Activated CD4-positive, alpha-beta memory T cell treated with anti-CD3 and anti-CD28 coated beads for 36 hours (primary cell): ENCODE measurements at regions not wholly inside any gene's neighbourhood (a gene's known extent, or its start where the extent isn't known, plus 50 kb on each side); places are given as distances from the start of the nearest gene placed in this dataset.

Experiments used
- CTCF ChIA-PET: fragments of 350-600 bp; sonication (Branson Sonifier 250); formaldehyde crosslinking; loops from one replicate; lab custom pipeline; 2021; ENCODE audit warnings: antibody characterized with exemption, inconsistent platforms; lab: Charles Lee
- POLR2A ChIA-PET: fragments of 350-600 bp; sonication (Branson Sonifier 250); formaldehyde crosslinking; loops from one replicate; lab custom pipeline; 2021; ENCODE audit warnings: antibody characterized with exemption; lab: Charles Lee
- DNase-seq: peaks from one replicate; pipeline ENCODE4 v3.0.0-alpha.2; 2020
- H3K27ac Mint-ChIP-seq: one replicate; pipeline ENCODE4 v1.8.0; 2021; ENCODE audit warnings: mixed read lengths
- H3K27me3 Mint-ChIP-seq: one replicate; pipeline ENCODE4 v1.8.0; 2021; ENCODE audit warnings: mixed read lengths
- H3K36me3 Mint-ChIP-seq: one replicate; pipeline ENCODE4 v1.8.0; 2021; ENCODE audit warnings: mixed read lengths
- H3K4me1 Mint-ChIP-seq: one replicate; pipeline ENCODE4 v1.8.0; 2021; ENCODE audit warnings: low read depth, mixed read lengths
- H3K4me3 Mint-ChIP-seq: one replicate; pipeline ENCODE4 v1.8.0; 2021; ENCODE audit warnings: mild to moderate bottlenecking, mixed read lengths
- H3K9me3 Mint-ChIP-seq: one replicate; pipeline ENCODE4 v1.8.0; 2021; ENCODE audit warnings: mixed read lengths
- intact Hi-C: fragments of 100-400 bp; cut with micrococcal nuclease; formaldehyde crosslinking; loops from one replicate; pipeline ENCODE4 v1.15.1; 2023

DNA sequence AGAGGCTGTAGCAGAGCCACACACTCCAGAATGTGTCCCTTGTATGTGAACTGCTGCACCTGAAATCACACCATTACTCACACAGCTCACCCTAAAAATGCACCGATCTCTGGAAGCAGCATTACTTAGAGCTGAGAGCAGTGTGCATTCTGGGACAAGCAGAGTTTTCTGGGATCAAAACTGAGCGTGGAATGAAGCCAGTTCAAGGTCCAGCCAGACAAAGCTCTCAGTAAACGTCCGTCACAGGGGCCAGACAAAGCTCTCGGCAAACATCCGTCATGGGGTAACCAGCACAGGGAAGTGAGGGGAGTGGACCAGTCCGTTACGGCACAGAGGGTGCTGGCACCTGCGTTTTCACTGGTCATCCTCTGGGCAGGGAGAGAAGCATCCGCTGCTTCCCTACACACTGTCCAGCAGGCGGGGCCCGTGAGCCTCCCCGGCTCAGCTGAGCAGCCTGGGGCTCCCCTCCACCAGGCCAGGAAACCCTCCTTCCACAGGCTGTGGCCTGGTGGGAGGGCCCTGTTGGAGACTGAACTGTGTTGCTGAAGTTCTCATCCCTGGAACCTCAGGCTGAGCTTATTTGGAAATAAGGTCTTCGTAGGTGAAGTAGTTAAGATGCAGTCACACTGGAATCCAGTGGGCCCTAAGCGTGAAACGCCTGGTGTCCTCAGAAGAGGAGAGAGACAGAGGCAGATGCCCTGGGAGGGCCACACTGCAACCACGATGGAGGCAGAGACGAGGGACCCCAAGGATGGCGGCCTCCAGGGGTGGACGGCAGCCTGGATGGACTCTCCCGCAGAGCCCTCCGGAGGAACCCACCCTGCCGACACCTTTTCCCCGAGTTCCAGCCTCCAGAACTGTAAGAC is 883.9 kb downstream of the BRD1 start:
- H3K27ac Mint-ChIP-seq = no peak overlapping the region
- no peaks in the 10 kb centered on the region for H3K36me3 Mint-ChIP-seq
- intact Hi-C loops = no loop called here
- H3K4me3 Mint-ChIP-seq = no peak overlapping the region
- H3K4me1 Mint-ChIP-seq = no peaks in the 10 kb centered on the region
- POLR2A ChIA-PET = no interaction called here
- H3K27me3 Mint-ChIP-seq = peaks cover 5% of the 10 kb centered on the region
- DNase-seq = no peak
- CTCF ChIA-PET = interaction anchor here (0.5 to 1.3 kb wide), 2 partner anchors 361 to 781 kb away, joined by 3 to 4 read pairs; no protein-coding TSS in a partner anchor
- H3K9me3 Mint-ChIP-seq = no peaks in the 10 kb centered on the region

DNA sequence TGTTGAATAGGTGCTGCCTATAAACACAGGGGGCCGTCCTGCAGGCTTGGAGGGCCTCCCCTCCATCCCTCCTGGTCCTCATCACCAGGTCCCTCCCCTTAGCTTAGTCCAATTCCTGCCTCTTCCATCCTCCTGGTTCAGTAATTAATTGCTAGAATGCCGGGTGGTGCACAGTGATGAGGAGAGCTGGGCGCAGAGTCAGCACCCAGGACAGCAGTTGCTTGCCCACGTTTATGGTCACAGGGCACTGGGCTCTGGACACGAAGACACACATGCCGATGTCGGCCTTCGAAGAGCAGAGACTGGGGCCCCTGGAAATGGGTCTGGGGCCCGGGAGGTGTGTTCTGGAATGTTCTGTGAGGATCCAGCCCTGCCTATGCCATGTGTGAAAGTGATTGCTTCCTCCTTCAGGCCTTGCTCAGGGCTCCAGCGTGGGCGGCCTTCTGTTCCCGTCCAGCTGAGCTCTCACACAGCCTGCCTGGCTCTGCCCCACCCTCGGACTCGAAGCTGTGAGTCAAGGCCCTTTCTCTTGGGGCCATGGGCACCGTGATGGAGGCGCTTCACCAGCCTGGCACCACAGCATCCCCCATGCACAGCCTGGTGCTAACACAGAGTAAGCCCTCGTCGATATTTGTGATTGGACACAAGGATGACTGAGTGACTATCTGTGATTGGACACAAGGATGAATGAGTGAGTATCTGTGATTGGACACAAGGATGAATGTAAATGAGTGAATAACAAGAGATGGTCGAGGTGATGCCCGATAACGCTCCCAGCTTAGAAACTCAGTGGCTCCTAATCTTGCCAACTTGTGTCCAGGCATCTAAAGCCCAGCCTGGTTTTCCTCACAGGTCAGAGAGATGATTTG is 884.7 kb downstream of the BRD1 start:
- Mint-ChIP-seq H3K4me3 (no peak overlapping the region), H3K27ac (no peak overlapping the region), H3K4me1 (no peaks in the 10 kb centered on the region), H3K9me3 (no peaks in the 10 kb centered on the region), H3K27me3 (peaks cover 4% of the 10 kb centered on the region), H3K36me3 (no peaks in the 10 kb centered on the region)
- DNase-seq = no peak
- POLR2A ChIA-PET = no interaction called here
- intact Hi-C loops = no loop called here
- CTCF ChIA-PET = interaction anchor here (1.3 kb wide), 1 partner anchor 362 kb away, joined by 4 read pairs; no protein-coding TSS in a partner anchor

DNA sequence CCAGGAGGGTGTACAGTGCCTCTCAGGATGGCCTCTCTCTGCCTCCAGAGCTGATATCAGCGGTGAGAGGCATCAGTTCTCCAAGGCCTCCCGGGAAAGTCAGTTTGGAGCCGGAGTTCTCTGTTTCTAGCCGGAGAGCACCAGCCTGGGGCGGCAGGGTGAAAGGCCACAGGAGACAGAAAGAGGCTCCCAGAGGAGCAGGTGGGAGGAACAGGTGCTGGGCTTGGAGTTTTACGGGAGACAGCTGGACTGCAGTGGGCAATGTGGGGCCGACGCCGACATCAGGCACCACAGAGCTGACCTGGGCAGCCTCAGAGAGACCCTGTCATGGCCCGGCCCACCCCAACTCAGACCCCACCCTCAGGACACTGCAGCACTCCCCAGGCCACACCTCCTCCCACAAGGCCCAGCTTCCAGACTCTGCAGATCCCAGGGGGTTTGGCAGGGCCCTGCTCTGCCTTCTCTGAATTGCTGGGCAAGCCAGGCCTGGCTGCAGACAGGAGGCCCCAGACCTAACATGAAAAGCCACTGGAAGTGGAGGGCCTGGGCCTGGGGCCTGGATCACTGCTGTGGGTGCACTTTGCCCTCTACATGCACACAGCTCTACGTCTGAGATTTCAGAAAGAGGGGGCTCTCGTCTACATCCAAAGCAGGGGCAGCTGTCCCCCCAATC is 885.6 kb downstream of the BRD1 start:
- no peak for DNase-seq
- Mint-ChIP-seq H3K4me1 (no peaks in the 10 kb centered on the region), H3K4me3 (no peak overlapping the region), H3K27ac (no peak overlapping the region), H3K27me3 (peaks cover 5% of the 10 kb centered on the region), H3K36me3 (no peaks in the 10 kb centered on the region), H3K9me3 (no peaks in the 10 kb centered on the region)
- ChIA-PET POLR2A (no interaction called here), CTCF (no interaction called here)
- intact Hi-C loops = no loop called here

DNA sequence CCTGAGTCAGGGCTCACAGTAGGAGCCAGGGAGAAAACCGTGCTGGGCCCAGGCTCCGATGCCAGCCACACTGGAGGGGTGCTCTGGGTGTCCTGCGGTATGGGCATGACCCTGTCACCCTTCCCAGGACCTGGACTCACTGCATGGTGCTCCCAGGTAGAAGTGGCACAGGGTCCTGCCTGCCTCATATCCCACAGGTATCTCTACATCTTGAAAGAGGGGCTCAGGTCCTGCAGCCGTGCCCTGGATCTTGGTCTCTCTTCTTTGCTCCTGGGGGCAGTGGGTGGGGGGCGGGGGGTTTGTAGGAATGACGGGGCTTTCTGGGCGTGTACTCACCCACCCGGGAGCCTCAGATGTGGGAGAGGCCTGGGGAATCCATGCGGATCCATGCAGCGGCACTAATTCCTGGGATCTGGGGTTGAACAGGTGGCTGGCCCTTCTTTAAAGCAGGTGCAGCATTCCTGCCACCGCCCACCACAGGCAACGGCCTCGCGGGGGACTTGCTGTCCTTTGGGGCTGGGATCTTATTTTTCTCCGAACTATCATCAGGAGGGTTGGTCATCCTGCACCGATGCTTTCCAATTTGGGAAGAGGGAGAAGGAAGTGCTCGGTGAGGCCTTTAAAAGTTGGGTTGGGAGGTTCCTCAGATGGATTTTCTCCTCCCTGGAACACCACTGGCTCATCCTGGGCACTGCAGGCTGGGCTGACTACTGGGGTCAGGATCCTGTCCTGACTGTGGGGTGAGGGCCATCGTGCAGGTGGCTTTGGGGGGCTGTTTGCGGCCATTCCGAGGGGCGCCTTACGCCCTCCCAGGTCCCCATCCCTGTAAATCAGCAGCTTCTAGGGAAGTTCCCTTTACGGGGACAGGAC is 886.4 kb downstream of the BRD1 start:
- H3K27ac Mint-ChIP-seq = no peak overlapping the region
- no peaks in the 10 kb centered on the region for H3K4me1 Mint-ChIP-seq
- H3K27me3 Mint-ChIP-seq = peaks cover 12% of the 10 kb centered on the region
- H3K9me3 Mint-ChIP-seq = no peaks in the 10 kb centered on the region
- intact Hi-C loops = no loop called here
- DNase-seq = no peak
- POLR2A ChIA-PET = no interaction called here
- no peak overlapping the region for H3K4me3 Mint-ChIP-seq
- CTCF ChIA-PET = no interaction called here
- H3K36me3 Mint-ChIP-seq = no peaks in the 10 kb centered on the region

- CTCF ChIA-PET = no interaction called here
- Mint-ChIP-seq H3K27ac (no peak overlapping the region), H3K4me1 (no peaks in the 10 kb centered on the region), H3K9me3 (no peaks in the 10 kb centered on the region), H3K36me3 (no peaks in the 10 kb centered on the region), H3K4me3 (no peak overlapping the region), H3K27me3 (peaks cover 12% of the 10 kb centered on the region)
- intact Hi-C loops = no loop called here
- no peak for DNase-seq
- POLR2A ChIA-PET = no interaction called here
Measured at GRCh38 chr22:48940266-48941032, 887.2 kb downstream of the BRD1 start.

GRCh38 chr22:48939441-48940265 is 888.0 kb downstream of the BRD1 start:
- H3K36me3 Mint-ChIP-seq = no peaks in the 10 kb centered on the region
- ChIA-PET CTCF (no interaction called here), POLR2A (no interaction called here)
- no peaks in the 10 kb centered on the region for H3K4me1 Mint-ChIP-seq
- H3K27ac Mint-ChIP-seq = no peak overlapping the region
- no peak for DNase-seq
- H3K4me3 Mint-ChIP-seq = no peak overlapping the region
- intact Hi-C loops = no loop called here
- H3K27me3 Mint-ChIP-seq = peaks cover 14% of the 10 kb centered on the region
- no peaks in the 10 kb centered on the region for H3K9me3 Mint-ChIP-seq

DNA sequence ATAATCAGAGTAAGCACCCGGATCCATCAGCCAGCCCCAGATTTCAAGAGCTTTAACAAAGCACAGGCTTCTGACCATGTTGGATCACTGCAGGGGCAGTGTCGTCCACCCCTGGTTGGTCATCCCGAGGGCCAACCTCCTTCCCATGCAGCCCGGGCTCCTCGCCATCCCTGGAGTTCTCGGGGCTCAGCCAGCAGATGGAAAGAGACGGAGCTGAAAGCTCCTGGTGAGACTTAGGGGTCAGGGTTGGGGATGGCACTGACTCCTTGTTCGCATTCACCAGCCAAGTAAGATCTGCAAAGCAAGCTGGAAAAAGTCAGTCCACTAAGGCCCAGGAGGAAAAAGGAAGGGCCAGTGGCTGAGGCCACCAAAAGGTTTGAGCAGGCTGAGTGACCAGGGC is 888.9 kb downstream of the BRD1 start:
- no peaks in the 10 kb centered on the region for H3K36me3 Mint-ChIP-seq
- ChIA-PET CTCF (interaction anchor here (0.6 kb wide), 1 partner anchor 13 kb away, joined by 3 read pairs; no protein-coding TSS in a partner anchor), POLR2A (no interaction called here)
- no peak overlapping the region for H3K27ac Mint-ChIP-seq
- H3K4me1 Mint-ChIP-seq = no peaks in the 10 kb centered on the region
- intact Hi-C loops = no loop called here
- peaks cover 14% of the 10 kb centered on the region for H3K27me3 Mint-ChIP-seq
- H3K9me3 Mint-ChIP-seq = peaks cover 5% of the 10 kb centered on the region
- H3K4me3 Mint-ChIP-seq = no peak overlapping the region
- DNase-seq = no peak

GRCh38 chr22:48937032-48937639 is 890.5 kb downstream of the BRD1 start:
- H3K4me3 Mint-ChIP-seq = no peak overlapping the region

DNA sequence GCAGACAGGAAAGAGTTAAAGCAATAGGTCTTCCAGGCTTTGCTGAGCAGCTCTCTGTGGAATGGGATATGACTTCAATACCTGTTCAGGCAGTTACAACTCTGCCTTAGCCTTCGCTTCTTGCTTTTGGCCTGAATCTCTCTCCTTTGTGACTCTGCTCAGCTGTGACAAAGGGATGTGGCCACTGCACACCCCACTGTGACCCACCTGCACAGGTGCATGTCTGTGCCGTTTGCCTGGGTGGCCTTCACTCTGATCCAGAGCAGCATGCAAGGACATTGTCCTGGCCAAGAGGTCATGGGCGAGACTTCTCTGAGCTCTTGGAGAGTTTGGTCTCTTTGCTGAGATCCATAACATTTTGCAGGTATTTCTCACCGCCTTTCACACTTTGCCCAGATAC is 891.3 kb downstream of the BRD1 start:
- H3K9me3 Mint-ChIP-seq = peaks cover 5% of the 10 kb centered on the region
- no peak overlapping the region for H3K27ac Mint-ChIP-seq
- intact Hi-C loops = no loop called here
- H3K4me3 Mint-ChIP-seq = no peak overlapping the region
- peaks cover 17% of the 10 kb centered on the region for H3K27me3 Mint-ChIP-seq
- CTCF ChIA-PET = no interaction called here
- DNase-seq = no peak
- H3K36me3 Mint-ChIP-seq = no peaks in the 10 kb centered on the region
- H3K4me1 Mint-ChIP-seq = no peaks in the 10 kb centered on the region
- POLR2A ChIA-PET = no interaction called here

More at GRCh38 chr22:48937032-48937639, 890.5 kb downstream of the BRD1 start:
- DNase-seq = no peak
- Mint-ChIP-seq H3K27ac (no peak overlapping the region), H3K36me3 (no peaks in the 10 kb centered on the region), H3K27me3 (peaks cover 17% of the 10 kb centered on the region), H3K9me3 (peaks cover 5% of the 10 kb centered on the region), H3K4me1 (no peaks in the 10 kb centered on the region)
- ChIA-PET CTCF (no interaction called here), POLR2A (no interaction called here)
- intact Hi-C loops = no loop called here

GRCh38 chr22:48934446-48934845 is 893.2 kb downstream of the BRD1 start:
- Mint-ChIP-seq H3K27me3 (peaks cover 21% of the 10 kb centered on the region), H3K27ac (no peak overlapping the region), H3K4me1 (no peaks in the 10 kb centered on the region), H3K9me3 (peaks cover 5% of the 10 kb centered on the region), H3K4me3 (no peak overlapping the region), H3K36me3 (no peaks in the 10 kb centered on the region)
- CTCF ChIA-PET = no interaction called here
- DNase-seq = no peak
- intact Hi-C loops = no loop called here
- POLR2A ChIA-PET = no interaction called here
